ENCODE measurements at regions not wholly inside any gene's neighbourhood (a gene's known extent, or its start where the extent isn't known, plus 50 kb on each side); places are given as distances from the start of the nearest gene placed in this dataset.

DNA sequence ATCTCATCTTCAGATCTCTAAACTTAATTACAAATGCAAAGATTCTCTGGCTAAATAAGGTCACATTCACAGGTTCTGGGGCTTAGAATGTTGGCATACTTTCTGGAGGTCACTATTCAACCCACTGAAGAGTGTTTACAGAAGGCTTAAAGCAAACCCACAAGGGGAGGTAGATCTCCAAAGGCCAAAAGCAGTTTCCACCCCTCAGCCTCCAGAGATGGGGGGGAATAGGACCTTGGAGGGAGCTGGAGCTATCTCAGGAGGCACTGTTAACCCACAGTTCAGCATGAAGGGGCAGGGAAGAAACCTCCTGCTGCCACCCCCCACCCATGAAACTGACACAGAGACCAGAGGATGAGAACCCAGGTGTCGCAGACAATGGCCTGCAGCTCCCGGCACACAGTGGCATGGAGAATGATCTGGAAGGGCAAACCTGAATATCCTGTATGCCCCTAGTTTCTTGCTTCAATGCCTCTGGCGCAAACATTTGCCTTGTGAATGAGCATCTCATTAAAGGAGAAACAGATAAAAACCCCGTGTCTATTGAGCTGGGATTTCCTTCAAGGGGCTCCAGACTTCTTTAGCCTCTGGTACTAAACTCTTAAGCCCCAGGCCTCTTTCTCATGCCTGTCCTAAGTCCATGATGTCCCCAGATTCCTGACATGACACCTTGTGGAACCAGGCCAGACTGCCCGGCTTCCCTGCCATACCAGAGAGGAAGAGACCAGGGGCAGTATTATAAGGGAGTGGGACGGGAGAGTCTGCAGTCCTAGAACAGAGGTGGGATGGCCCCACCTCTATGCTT, 103.1 kb upstream of the CDH5 start (continued):
- TF ChIP-seq, protein P1, sequence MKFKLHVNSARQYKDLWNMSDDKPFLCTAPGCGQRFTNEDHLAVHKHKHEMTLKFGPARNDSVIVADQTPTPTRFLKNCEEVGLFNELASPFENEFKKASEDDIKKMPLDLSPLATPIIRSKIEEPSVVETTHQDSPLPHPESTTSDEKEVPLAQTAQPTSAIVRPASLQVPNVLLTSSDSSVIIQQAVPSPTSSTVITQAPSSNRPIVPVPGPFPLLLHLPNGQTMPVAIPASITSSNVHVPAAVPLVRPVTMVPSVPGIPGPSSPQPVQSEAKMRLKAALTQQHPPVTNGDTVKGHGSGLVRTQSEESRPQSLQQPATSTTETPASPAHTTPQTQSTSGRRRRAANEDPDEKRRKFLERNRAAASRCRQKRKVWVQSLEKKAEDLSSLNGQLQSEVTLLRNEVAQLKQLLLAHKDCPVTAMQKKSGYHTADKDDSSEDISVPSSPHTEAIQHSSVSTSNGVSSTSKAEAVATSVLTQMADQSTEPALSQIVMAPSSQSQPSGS (IDR thresholded peaks at IDR 0.05; ENCODE audit: low read length), result no peak
- no peak for TF ChIP-seq E2F6 (IDR thresholded peaks at IDR 0.05)

All from H1 (cell line).